NCI-H460 (cell line): ENCODE measurements at regions not wholly inside any gene's neighbourhood (a gene's known extent, or its start where the extent isn't known, plus 50 kb on each side); places are given as distances from the start of the nearest gene placed in this dataset.
"Not testable (repeated sequence)": the region's sequence is repeated elsewhere in the genome, so short reads cannot be mapped to it uniquely, and the experiment has no call there.

Experiments used
- DNase-seq: peaks from one replicate; pipeline ENCODE4 v3.0.0-alpha.2; 2016; ENCODE audit warnings: low read depth; ENCODE audit errors: extremely low read depth

- DNase-seq: no peak
Observed at GRCh38 chr1:172833954-172834353, 175.1 kb downstream of the FASLG start.

GRCh38 chr1:172834609-172835008 lies 175.7 kb downstream of the FASLG start:
- no peak for DNase-seq

- no peak for DNase-seq
Observed at GRCh38 chr1:172835834-172836233, 176.9 kb downstream of the FASLG start.

GRCh38 chr1:172837816-172838679 lies 179.1 kb downstream of the FASLG start:
- no peak for DNase-seq

GRCh38 chr1:172838680-172839313 lies 179.9 kb downstream of the FASLG start:
- DNase-seq: no peak

- not testable (repeated sequence) for DNase-seq
Observed at GRCh38 chr1:172839639-172840038, 180.7 kb downstream of the FASLG start.

GRCh38 chr1:172843444-172843843 lies 184.5 kb downstream of the FASLG start:
- DNase-seq: no peak

GRCh38 chr1:172845371-172845770 lies 186.5 kb downstream of the FASLG start:
- DNase-seq: no peak

GRCh38 chr1:172845865-172846264 lies 187.0 kb downstream of the FASLG start:
- DNase-seq: no peak

GRCh38 chr1:172847814-172848213 lies 188.9 kb downstream of the FASLG start:
- not testable (repeated sequence) for DNase-seq

- DNase-seq: no peak
Observed at GRCh38 chr1:172849653-172850052, 190.8 kb downstream of the FASLG start.

GRCh38 chr1:172851077-172851476 lies 192.2 kb downstream of the FASLG start:
- DNase-seq: no peak

GRCh38 chr1:172851856-172852255 lies 193.0 kb downstream of the FASLG start:
- DNase-seq: no peak

- not testable (repeated sequence) for DNase-seq
Observed at GRCh38 chr1:172855983-172856382, 194.8 kb downstream of the TNFSF18 start.

GRCh38 chr1:172863031-172863430 lies 187.7 kb downstream of the TNFSF18 start:
- no peak for DNase-seq

- DNase-seq: no peak
Observed at GRCh38 chr1:172867216-172867818, 183.4 kb downstream of the TNFSF18 start.

GRCh38 chr1:172870901-172871606 lies 179.7 kb downstream of the TNFSF18 start:
- DNase-seq: no peak

- no peak for DNase-seq
Observed at GRCh38 chr1:172874950-172875349, 175.8 kb downstream of the TNFSF18 start.

GRCh38 chr1:172875892-172876291 lies 174.8 kb downstream of the TNFSF18 start:
- DNase-seq: no peak

GRCh38 chr1:172882385-172882784 lies 168.4 kb downstream of the TNFSF18 start:
- no peak for DNase-seq

- DNase-seq: no peak
Observed at GRCh38 chr1:172882791-172883386, 167.9 kb downstream of the TNFSF18 start.
